Hepatic stellate cell (primary cell): ENCODE measurements at regions not wholly inside any gene's neighbourhood (a gene's known extent, or its start where the extent isn't known, plus 50 kb on each side); places are given as distances from the start of the nearest gene placed in this dataset.

Experiments
- DNase-seq: peaks from one replicate; pipeline ENCODE4 v3.0.0; 2011; ENCODE audit warnings: low spot score

- no peak for DNase-seq
Measured at GRCh38 chr18:39991696-39992265, 1963.3 kb upstream of the PIK3C3 start.

GRCh38 chr18:39990540-39990939, 1964.5 kb upstream of the PIK3C3 start:
- no peak for DNase-seq

- no peak for DNase-seq
Measured at GRCh38 chr18:39976771-39977170, 1978.3 kb upstream of the PIK3C3 start.

- no peak for DNase-seq
Measured at GRCh38 chr18:39972521-39972920, 1982.5 kb upstream of the PIK3C3 start.

GRCh38 chr18:39969803-39970494, 1985.1 kb upstream of the PIK3C3 start:
- no peak for DNase-seq

- no peak for DNase-seq
Measured at GRCh38 chr18:39966275-39966674, 1988.8 kb upstream of the PIK3C3 start.

- DNase-seq: no peak
Measured at GRCh38 chr18:39962546-39962945, 1992.5 kb upstream of the PIK3C3 start.

GRCh38 chr18:39960550-39960949, 1994.5 kb upstream of the PIK3C3 start:
- no peak for DNase-seq

GRCh38 chr18:39959839-39960238, 1995.2 kb upstream of the PIK3C3 start:
- no peak for DNase-seq

- DNase-seq: no peak
Measured at GRCh38 chr18:39958876-39959275, 1996.2 kb upstream of the PIK3C3 start.

- DNase-seq: no peak
Measured at GRCh38 chr18:39952816-39953215, 2002.2 kb upstream of the PIK3C3 start.

- no peak for DNase-seq
Measured at GRCh38 chr18:39951142-39951720, 2003.8 kb upstream of the PIK3C3 start.

- no peak for DNase-seq
Measured at GRCh38 chr18:39946623-39947061, 2008.4 kb upstream of the PIK3C3 start.

GRCh38 chr18:39945076-39945475, 2010.0 kb upstream of the PIK3C3 start:
- DNase-seq: no peak

GRCh38 chr18:39942702-39943101, 2012.3 kb upstream of the PIK3C3 start:
- no peak for DNase-seq

GRCh38 chr18:39938676-39939608, 2016.1 kb upstream of the PIK3C3 start:
- no peak for DNase-seq

- no peak for DNase-seq
Measured at GRCh38 chr18:39935598-39935997, 2019.4 kb upstream of the PIK3C3 start.

- DNase-seq: no peak
Measured at GRCh38 chr18:39918847-39919246, 2036.2 kb upstream of the PIK3C3 start.

GRCh38 chr18:39913672-39914366, 2041.2 kb upstream of the PIK3C3 start:
- no peak for DNase-seq

GRCh38 chr18:39911716-39912115, 2043.3 kb upstream of the PIK3C3 start:
- no peak for DNase-seq

GRCh38 chr18:39909706-39910105, 2045.3 kb upstream of the PIK3C3 start:
- no peak for DNase-seq

- no peak for DNase-seq
Measured at GRCh38 chr18:39886136-39886535, 2068.9 kb upstream of the PIK3C3 start.
